GM23338 (cell line): ENCODE measurements at regions not wholly inside any gene's neighbourhood (a gene's known extent, or its start where the extent isn't known, plus 50 kb on each side); places are given as distances from the start of the nearest gene placed in this dataset.
A peak's percentile ranks its signal among the peaks of the same experiment; 100 is the strongest.

Source experiments
- ATAC-seq: fragments of 200-7000 bp; cut with Tn5 transposase; 3 replicates; pipeline ENCODE4 v1.9.1; 2020
- DNase-seq: peaks from one replicate; pipeline ENCODE4 v3.0.0-alpha.2; 2015; ENCODE audit warnings: low spot score
- H2AFZ ChIP-seq: fragments of 200-600 bp; sonication (generic); 2 replicates; pipeline ENCODE4 v1.8.0; 2016; ENCODE audit warnings: antibody characterized with exemption, mild to moderate bottlenecking, moderate library complexity
- H3F3A ChIP-seq: fragments of 200-600 bp; sonication (generic); replicated peaks from 2 replicates; pipeline ENCODE4 v1.8.0; 2017; ENCODE audit warnings: antibody characterized with exemption, mixed run types, low read depth
- H3K27ac ChIP-seq: fragments of 200-600 bp; sonication (generic); 2 replicates; pipeline ENCODE4 v1.6.1; 2016; ENCODE audit warnings: low read depth
- H3K27me3 ChIP-seq: fragments of 200-600 bp; sonication (generic); 2 replicates; pipeline ENCODE4 v1.8.0; 2016; ENCODE audit warnings: mild to moderate bottlenecking, mixed run types, moderate library complexity; ENCODE audit not compliant: insufficient read depth
- H3K36me3 ChIP-seq: fragments of 200-600 bp; sonication (generic); 2 replicates; pipeline ENCODE4 v1.8.0; 2016; ENCODE audit warnings: mild to moderate bottlenecking; ENCODE audit not compliant: insufficient read depth
- H3K4me1 ChIP-seq: fragments of 200-600 bp; sonication (generic); 2 replicates; pipeline ENCODE4 v1.8.0; 2016; ENCODE audit warnings: mild to moderate bottlenecking, moderate library complexity; ENCODE audit not compliant: insufficient read depth
- H3K4me2 ChIP-seq: fragments of 200-600 bp; sonication (generic); 2 replicates; pipeline ENCODE4 v1.7.1; 2017; ENCODE audit warnings: mixed run types
- H3K4me3 ChIP-seq: fragments of 200-600 bp; sonication (generic); 2 replicates; pipeline ENCODE4 v1.6.1; 2016; ENCODE audit warnings: mixed run types
- H3K79me2 ChIP-seq: fragments of 200-600 bp; sonication (generic); replicated peaks from 2 replicates; pipeline ENCODE4 v1.8.0; 2017; ENCODE audit warnings: mild to moderate bottlenecking; ENCODE audit not compliant: insufficient read depth
- H3K9me2 ChIP-seq: fragments of 200-600 bp; sonication (generic); 2 replicates; pipeline ENCODE4 v1.8.0; 2017; ENCODE audit not compliant: insufficient read depth
- H4K20me1 ChIP-seq: fragments of 200-600 bp; sonication (generic); replicated peaks from 2 replicates; pipeline ENCODE4 v1.8.0; 2017; ENCODE audit warnings: mild to moderate bottlenecking; ENCODE audit not compliant: insufficient read depth
- H3K27ac Mint-ChIP-seq: 2 replicates; pipeline ENCODE4 v1.8.0; 2020; ENCODE audit warnings: inconsistent platforms, mild to moderate bottlenecking, moderate library complexity, mixed read lengths
- H3K27me3 Mint-ChIP-seq: 3 replicates; pipeline ENCODE4 v1.8.0; 2022; ENCODE audit warnings: low read depth, mild to moderate bottlenecking, moderate library complexity, mixed read lengths, inconsistent platforms; ENCODE audit not compliant: insufficient read depth, poor library complexity
- H3K36me3 Mint-ChIP-seq: 3 replicates; pipeline ENCODE4 v1.8.0; 2021; ENCODE audit warnings: low read depth, mild to moderate bottlenecking, inconsistent platforms, moderate library complexity, mixed read lengths
- H3K4me1 Mint-ChIP-seq: 3 replicates; pipeline ENCODE4 v1.8.0; 2020; ENCODE audit warnings: mild to moderate bottlenecking, inconsistent platforms, mixed read lengths
- H3K4me3 Mint-ChIP-seq: 3 replicates; pipeline ENCODE4 v1.8.0; 2021; ENCODE audit warnings: moderate library complexity, mild to moderate bottlenecking, inconsistent platforms, mixed read lengths
- H3K9me3 Mint-ChIP-seq: 3 replicates; pipeline ENCODE4 v1.8.0; 2020; ENCODE audit warnings: moderate library complexity, mild to moderate bottlenecking, inconsistent platforms, mixed read lengths
- CREB1 ChIP-seq: fragments of 250-450 bp; sonication (Bioruptor Pico); IDR thresholded peaks from 2 replicates; pipeline ENCODE4 v1.5.0; 2020; ENCODE audit warnings: low read depth, mild to moderate bottlenecking, moderate library complexity
- EZH2 ChIP-seq: fragments of 200-600 bp; sonication (generic); IDR thresholded peaks from one replicate; pipeline ENCODE4 v1.8.0; 2017; ENCODE audit warnings: antibody characterized with exemption, mild to moderate bottlenecking, low read depth; ENCODE audit not compliant: unreplicated experiment
- EZH2phosphoT487 ChIP-seq: fragments of 200-600 bp; sonication (generic); IDR thresholded peaks from one replicate; pipeline ENCODE4 v1.8.1; 2018; ENCODE audit warnings: antibody characterized with exemption; ENCODE audit not compliant: unreplicated experiment
- JUNB ChIP-seq: IDR thresholded peaks from one replicate; pipeline ENCODE4 v1.6.1; 2016; ENCODE audit warnings: antibody characterized with exemption; ENCODE audit not compliant: unreplicated experiment
- NANOG ChIP-seq: IDR thresholded peaks from 2 replicates; pipeline ENCODE4 v1.6.1; 2016; ENCODE audit warnings: antibody characterized with exemption, borderline replicate concordance
- POLR2AphosphoS5 ChIP-seq: IDR thresholded peaks from 2 replicates; pipeline ENCODE4 v1.6.1; 2016; ENCODE audit warnings: antibody characterized with exemption, low read depth
- REST ChIP-seq: IDR thresholded peaks from one replicate; pipeline ENCODE4 v1.6.1; 2018; ENCODE audit warnings: antibody characterized with exemption; ENCODE audit not compliant: unreplicated experiment
- STAT1 ChIP-seq: IDR thresholded peaks from one replicate; pipeline ENCODE4 v1.6.1; 2016; ENCODE audit warnings: antibody characterized with exemption; ENCODE audit not compliant: unreplicated experiment
- ZNF114 ChIP-seq: fragments of 250-450 bp; sonication (Bioruptor Pico); IDR thresholded peaks from 2 replicates; pipeline ENCODE4 v1.5.0; 2020; ENCODE audit warnings: mild to moderate bottlenecking, moderate library complexity
- ZNF331 ChIP-seq: fragments of 250-450 bp; sonication (Bioruptor Pico); IDR thresholded peaks from 2 replicates; pipeline ENCODE4 v1.5.0; 2020; ENCODE audit warnings: low read depth, mild to moderate bottlenecking, moderate library complexity
- TF ChIP-seq, protein P1 (sequence below): IDR thresholded peaks from 2 replicates; pipeline ENCODE4 v1.6.1; 2016; ENCODE audit warnings: antibody characterized with exemption
- TF ChIP-seq, protein P2 (sequence below): fragments of 250-450 bp; sonication (Bioruptor Pico); IDR thresholded peaks from 2 replicates; pipeline ENCODE4 v1.5.0; 2020; ENCODE audit warnings: mild to moderate bottlenecking, moderate library complexity
- TF ChIP-seq, protein P3 (sequence below), 2 experiments: fragments of 200-600 bp in 1 of 2; sonication (generic) in 1 of 2; conservative IDR thresholded peaks; 2 replicates each; pipeline versions ENCODE4 v1.5.1 to v1.6.1; 2016 to 2017; ENCODE audit warnings: antibody characterized with exemption in 2 of 2, low read depth in 2 of 2, mild to moderate bottlenecking in 2 of 2, moderate library complexity in 1 of 2

DNA sequence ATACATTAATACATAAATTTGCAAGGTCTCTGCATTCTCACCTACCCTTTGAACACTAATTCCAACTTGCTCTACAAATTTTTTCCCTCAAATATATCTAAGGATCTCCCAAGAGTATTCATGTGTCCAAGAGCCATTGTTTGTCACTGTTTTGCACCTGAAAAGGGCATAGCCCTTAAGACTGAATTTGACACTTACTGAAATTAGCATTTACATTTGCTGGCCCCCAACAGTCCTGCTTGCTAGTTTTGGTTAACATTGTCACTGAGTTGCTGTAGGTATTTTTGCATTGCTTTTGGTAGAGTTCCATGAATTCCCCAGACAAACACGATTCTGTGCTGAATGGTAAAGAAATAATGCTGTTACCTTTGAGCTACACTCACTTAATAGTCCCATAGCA is 57.3 kb downstream of the KCNA4 start:
- Histone ChIP-seq H2AFZ (no peak overlapping the region), H3K36me3 (no peaks in the 10 kb centered on the region), H3K9me2 (peaks cover 7% of the 10 kb centered on the region; the same call in 1 of the 2 replicates), H3K79me2 (no peaks in the 10 kb centered on the region), H3K4me3 (peak overlapping the region; percentile 14; the same call in 1 of the 2 replicates), H3K27me3 (no peaks in the 10 kb centered on the region), H3K4me1 (peaks cover 25% of the 10 kb centered on the region), H4K20me1 (no peaks in the 10 kb centered on the region), H3F3A (no peaks in the 10 kb centered on the region), H3K4me2 (peak overlapping the region; percentile 63), H3K27ac (peak overlapping the region; percentile 45; the same call in 1 of the 2 replicates)
- Mint-ChIP-seq H3K27ac (no peak overlapping the region), H3K4me3 (no peak overlapping the region), H3K36me3 (no peaks in the 10 kb centered on the region), H3K27me3 (peaks cover 2% of the 10 kb centered on the region), H3K9me3 (no peaks in the 10 kb centered on the region), H3K4me1 (peaks cover 30% of the 10 kb centered on the region)
- DNase-seq (peak; percentile 13), ATAC-seq (peak; percentile 65)
- TF ChIP-seq STAT1 (no peak), EZH2 (no peak), EZH2phosphoT487 (no peak), ZNF114 (CRISPR knock-in tag) (no peak), CREB1 (CRISPR knock-in tag) (no peak), REST (no peak), POLR2AphosphoS5 (no peak), ZNF331 (CRISPR knock-in tag) (no peak), JUNB (no peak), NANOG (no peak)
- TF ChIP-seq, protein P1, sequence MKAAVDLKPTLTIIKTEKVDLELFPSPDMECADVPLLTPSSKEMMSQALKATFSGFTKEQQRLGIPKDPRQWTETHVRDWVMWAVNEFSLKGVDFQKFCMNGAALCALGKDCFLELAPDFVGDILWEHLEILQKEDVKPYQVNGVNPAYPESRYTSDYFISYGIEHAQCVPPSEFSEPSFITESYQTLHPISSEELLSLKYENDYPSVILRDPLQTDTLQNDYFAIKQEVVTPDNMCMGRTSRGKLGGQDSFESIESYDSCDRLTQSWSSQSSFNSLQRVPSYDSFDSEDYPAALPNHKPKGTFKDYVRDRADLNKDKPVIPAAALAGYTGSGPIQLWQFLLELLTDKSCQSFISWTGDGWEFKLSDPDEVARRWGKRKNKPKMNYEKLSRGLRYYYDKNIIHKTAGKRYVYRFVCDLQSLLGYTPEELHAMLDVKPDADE = no peak
- TF ChIP-seq, protein P2, sequence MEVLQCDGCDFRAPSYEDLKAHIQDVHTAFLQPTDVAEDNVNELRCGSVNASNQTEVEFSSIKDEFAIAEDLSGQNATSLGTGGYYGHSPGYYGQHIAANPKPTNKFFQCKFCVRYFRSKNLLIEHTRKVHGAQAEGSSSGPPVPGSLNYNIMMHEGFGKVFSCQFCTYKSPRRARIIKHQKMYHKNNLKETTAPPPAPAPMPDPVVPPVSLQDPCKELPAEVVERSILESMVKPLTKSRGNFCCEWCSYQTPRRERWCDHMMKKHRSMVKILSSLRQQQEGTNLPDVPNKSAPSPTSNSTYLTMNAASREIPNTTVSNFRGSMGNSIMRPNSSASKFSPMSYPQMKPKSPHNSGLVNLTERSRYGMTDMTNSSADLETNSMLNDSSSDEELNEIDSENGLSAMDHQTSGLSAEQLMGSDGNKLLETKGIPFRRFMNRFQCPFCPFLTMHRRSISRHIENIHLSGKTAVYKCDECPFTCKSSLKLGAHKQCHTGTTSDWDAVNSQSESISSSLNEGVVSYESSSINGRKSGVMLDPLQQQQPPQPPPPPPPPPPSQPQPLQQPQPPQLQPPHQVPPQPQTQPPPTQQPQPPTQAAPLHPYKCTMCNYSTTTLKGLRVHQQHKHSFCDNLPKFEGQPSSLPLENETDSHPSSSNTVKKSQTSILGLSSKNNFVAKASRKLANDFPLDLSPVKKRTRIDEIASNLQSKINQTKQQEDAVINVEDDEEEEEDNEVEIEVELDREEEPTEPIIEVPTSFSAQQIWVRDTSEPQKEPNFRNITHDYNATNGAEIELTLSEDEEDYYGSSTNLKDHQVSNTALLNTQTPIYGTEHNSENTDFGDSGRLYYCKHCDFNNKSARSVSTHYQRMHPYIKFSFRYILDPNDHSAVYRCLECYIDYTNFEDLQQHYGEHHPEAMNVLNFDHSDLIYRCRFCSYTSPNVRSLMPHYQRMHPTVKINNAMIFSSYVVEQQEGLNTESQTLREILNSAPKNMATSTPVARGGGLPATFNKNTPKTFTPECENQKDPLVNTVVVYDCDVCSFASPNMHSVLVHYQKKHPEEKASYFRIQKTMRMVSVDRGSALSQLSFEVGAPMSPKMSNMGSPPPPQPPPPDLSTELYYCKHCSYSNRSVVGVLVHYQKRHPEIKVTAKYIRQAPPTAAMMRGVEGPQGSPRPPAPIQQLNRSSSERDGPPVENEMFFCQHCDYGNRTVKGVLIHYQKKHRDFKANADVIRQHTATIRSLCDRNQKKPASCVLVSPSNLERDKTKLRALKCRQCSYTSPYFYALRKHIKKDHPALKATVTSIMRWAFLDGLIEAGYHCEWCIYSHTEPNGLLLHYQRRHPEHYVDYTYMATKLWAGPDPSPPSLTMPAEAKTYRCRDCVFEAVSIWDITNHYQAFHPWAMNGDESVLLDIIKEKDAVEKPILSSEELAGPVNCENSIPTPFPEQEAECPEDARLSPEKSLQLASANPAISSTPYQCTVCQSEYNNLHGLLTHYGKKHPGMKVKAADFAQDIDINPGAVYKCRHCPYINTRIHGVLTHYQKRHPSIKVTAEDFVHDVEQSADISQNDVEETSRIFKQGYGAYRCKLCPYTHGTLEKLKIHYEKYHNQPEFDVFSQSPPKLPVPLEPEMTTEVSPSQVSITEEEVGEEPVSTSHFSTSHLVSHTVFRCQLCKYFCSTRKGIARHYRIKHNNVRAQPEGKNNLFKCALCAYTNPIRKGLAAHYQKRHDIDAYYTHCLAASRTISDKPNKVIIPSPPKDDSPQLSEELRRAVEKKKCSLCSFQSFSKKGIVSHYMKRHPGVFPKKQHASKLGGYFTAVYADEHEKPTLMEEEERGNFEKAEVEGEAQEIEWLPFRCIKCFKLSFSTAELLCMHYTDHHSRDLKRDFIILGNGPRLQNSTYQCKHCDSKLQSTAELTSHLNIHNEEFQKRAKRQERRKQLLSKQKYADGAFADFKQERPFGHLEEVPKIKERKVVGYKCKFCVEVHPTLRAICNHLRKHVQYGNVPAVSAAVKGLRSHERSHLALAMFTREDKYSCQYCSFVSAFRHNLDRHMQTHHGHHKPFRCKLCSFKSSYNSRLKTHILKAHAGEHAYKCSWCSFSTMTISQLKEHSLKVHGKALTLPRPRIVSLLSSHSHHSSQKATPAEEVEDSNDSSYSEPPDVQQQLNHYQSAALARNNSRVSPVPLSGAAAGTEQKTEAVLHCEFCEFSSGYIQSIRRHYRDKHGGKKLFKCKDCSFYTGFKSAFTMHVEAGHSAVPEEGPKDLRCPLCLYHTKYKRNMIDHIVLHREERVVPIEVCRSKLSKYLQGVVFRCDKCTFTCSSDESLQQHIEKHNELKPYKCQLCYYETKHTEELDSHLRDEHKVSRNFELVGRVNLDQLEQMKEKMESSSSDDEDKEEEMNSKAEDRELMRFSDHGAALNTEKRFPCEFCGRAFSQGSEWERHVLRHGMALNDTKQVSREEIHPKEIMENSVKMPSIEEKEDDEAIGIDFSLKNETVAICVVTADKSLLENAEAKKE = no peak
- TF ChIP-seq, protein P3, sequence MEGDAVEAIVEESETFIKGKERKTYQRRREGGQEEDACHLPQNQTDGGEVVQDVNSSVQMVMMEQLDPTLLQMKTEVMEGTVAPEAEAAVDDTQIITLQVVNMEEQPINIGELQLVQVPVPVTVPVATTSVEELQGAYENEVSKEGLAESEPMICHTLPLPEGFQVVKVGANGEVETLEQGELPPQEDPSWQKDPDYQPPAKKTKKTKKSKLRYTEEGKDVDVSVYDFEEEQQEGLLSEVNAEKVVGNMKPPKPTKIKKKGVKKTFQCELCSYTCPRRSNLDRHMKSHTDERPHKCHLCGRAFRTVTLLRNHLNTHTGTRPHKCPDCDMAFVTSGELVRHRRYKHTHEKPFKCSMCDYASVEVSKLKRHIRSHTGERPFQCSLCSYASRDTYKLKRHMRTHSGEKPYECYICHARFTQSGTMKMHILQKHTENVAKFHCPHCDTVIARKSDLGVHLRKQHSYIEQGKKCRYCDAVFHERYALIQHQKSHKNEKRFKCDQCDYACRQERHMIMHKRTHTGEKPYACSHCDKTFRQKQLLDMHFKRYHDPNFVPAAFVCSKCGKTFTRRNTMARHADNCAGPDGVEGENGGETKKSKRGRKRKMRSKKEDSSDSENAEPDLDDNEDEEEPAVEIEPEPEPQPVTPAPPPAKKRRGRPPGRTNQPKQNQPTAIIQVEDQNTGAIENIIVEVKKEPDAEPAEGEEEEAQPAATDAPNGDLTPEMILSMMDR (conservative IDR thresholded peaks at IDR 0.05; ENCODE audit: low read depth in 2 of 2) = no peak
